HEK293 (cell line): ENCODE measurements at regions not wholly inside any gene's neighbourhood (a gene's known extent, or its start where the extent isn't known, plus 50 kb on each side); places are given as distances from the start of the nearest gene placed in this dataset.

Experiments
- CTCF ChIA-PET: fragments of 350-600 bp; formaldehyde crosslinking; extraction: SDS; loops from one replicate; lab custom pipeline; 2021; ENCODE audit warnings: antibody characterized with exemption; lab: Yijun Ruan, JAX
- POLR2A ChIA-PET: fragments of 300-600 bp; formaldehyde crosslinking; extraction: SDS; loops from one replicate; lab custom pipeline; 2020; ENCODE audit warnings: antibody characterized with exemption, inconsistent platforms; lab: Yijun Ruan, JAX
- H3K27ac ChIP-seq: fragments of 200-500 bp; sonication (Bioruptor generic); 2 replicates; pipeline ENCODE4 v1.5.1; 2014; ENCODE audit warnings: low read depth, low read length, control low read depth, inconsistent platforms; ENCODE audit errors: extremely low read depth
- H3K36me3 ChIP-seq, 2 experiments: fragments of 200-500 bp in 1 of 2; sonication (Bioruptor generic) in 1 of 2; 1 replicate in 1 of 2; 2 replicates in 1 of 2; pipeline ENCODE4 v1.5.1; 2014 to 2017; ENCODE audit warnings: inconsistent platforms in 2 of 2, low read length in 2 of 2; ENCODE audit not compliant: control insufficient read depth in 2 of 2, insufficient read depth in 1 of 2
- H3K4me1 ChIP-seq: fragments of 200-500 bp; sonication (Bioruptor generic); 2 replicates; pipeline ENCODE4 v1.5.1; 2014; ENCODE audit warnings: mild to moderate bottlenecking, low read length, inconsistent platforms; ENCODE audit not compliant: control insufficient read depth, insufficient read depth
- H3K4me3 ChIP-seq: 2 replicates; pipeline ENCODE4 v1.5.1; 2011; ENCODE audit warnings: low read depth, mild to moderate bottlenecking, control low read depth, low read length, moderate library complexity
- H3K9me3 ChIP-seq: fragments of 200-500 bp; sonication (Bioruptor generic); 2 replicates; pipeline ENCODE4 v1.5.1; 2014; ENCODE audit warnings: low read depth, low read length, inconsistent platforms; ENCODE audit not compliant: control insufficient read depth, insufficient read depth
- BCL6B ChIP-seq: fragments of 450-650 bp; formaldehyde crosslinking; IDR thresholded peaks from 2 replicates; pipeline ENCODE4 v1.5.1; 2017; ENCODE audit warnings: missing biosample characterization, missing genetic modification characterization
- KLF10 ChIP-seq: fragments of 450-650 bp; IDR thresholded peaks from 2 replicates; pipeline ENCODE4 v1.5.1; 2018; ENCODE audit warnings: missing biosample characterization, mild to moderate bottlenecking, missing genetic modification characterization
- MEIS1 ChIP-seq: sonication (generic); formaldehyde crosslinking; IDR thresholded peaks from 2 replicates; pipeline ENCODE4 v1.8.1; 2022; ENCODE audit warnings: missing genetic modification reagents, mild to moderate bottlenecking, borderline replicate concordance
- REPIN1 ChIP-seq: fragments of 450-650 bp; formaldehyde crosslinking; IDR thresholded peaks from 2 replicates; pipeline ENCODE4 v1.5.1; 2017; ENCODE audit warnings: missing biosample characterization, missing genetic modification characterization, low read depth
- SETDB1 ChIP-seq: IDR thresholded peaks from one replicate; pipeline ENCODE4 v1.6.1; 2017; ENCODE audit warnings: mild to moderate bottlenecking, low read length, moderate library complexity, mixed read lengths; ENCODE audit not compliant: insufficient read length
- TCF7L2 ChIP-seq: IDR thresholded peaks from 2 replicates; pipeline ENCODE4 v1.6.1; 2011; ENCODE audit warnings: low read depth, mild to moderate bottlenecking, inconsistent platforms, low read length, moderate library complexity, borderline replicate concordance
- TRIM28 ChIP-seq: IDR thresholded peaks from 2 replicates; pipeline ENCODE4 v1.6.1; 2011; ENCODE audit warnings: low read length, control low read depth, borderline replicate concordance
- ZBTB10 ChIP-seq: fragments of 450-650 bp; formaldehyde crosslinking; IDR thresholded peaks from 2 replicates; pipeline ENCODE4 v1.5.1; 2016; ENCODE audit warnings: missing biosample characterization, missing genetic modification characterization
- ZBTB7A ChIP-seq: fragments of 450-650 bp; formaldehyde crosslinking; IDR thresholded peaks from 2 replicates; pipeline ENCODE4 v1.5.1; 2016; ENCODE audit warnings: low read depth, missing biosample characterization, missing genetic modification characterization
- ZIC2 ChIP-seq: fragments of 450-650 bp; formaldehyde crosslinking; IDR thresholded peaks from 2 replicates; pipeline ENCODE4 v1.5.1; 2016; ENCODE audit warnings: missing biosample characterization, missing genetic modification characterization
- ZNF26 ChIP-seq: fragments of 450-650 bp; formaldehyde crosslinking; IDR thresholded peaks from 2 replicates; pipeline ENCODE4 v1.5.1; 2016; ENCODE audit warnings: missing biosample characterization, missing genetic modification characterization
- ZNF324 ChIP-seq: fragments of 450-650 bp; formaldehyde crosslinking; IDR thresholded peaks from 2 replicates; pipeline ENCODE4 v1.5.1; 2016; ENCODE audit warnings: missing biosample characterization, missing genetic modification characterization
- ZNF473 ChIP-seq: fragments of 450-650 bp; formaldehyde crosslinking; IDR thresholded peaks from 2 replicates; pipeline ENCODE4 v1.5.1; 2017; ENCODE audit warnings: missing biosample characterization, missing genetic modification characterization
- ZNF488 ChIP-seq: fragments of 450-650 bp; formaldehyde crosslinking; IDR thresholded peaks from 2 replicates; pipeline ENCODE4 v1.5.1; 2016; ENCODE audit warnings: missing biosample characterization, missing genetic modification characterization
- ZNF561 ChIP-seq: fragments of 450-650 bp; IDR thresholded peaks from 2 replicates; pipeline ENCODE4 v1.5.1; 2018; ENCODE audit warnings: missing biosample characterization, missing genetic modification characterization, borderline replicate concordance
- ZNF670 ChIP-seq: fragments of 450-650 bp; formaldehyde crosslinking; IDR thresholded peaks from 2 replicates; pipeline ENCODE4 v1.5.1; 2016; ENCODE audit warnings: missing biosample characterization, missing genetic modification characterization, low read depth
- ZSCAN30 ChIP-seq: fragments of 450-650 bp; IDR thresholded peaks from 2 replicates; pipeline ENCODE4 v1.5.1; 2018; ENCODE audit warnings: missing biosample characterization, mild to moderate bottlenecking, missing genetic modification characterization, moderate library complexity
- TF ChIP-seq, protein P1 (sequence below): fragments of 450-650 bp; formaldehyde crosslinking; conservative IDR thresholded peaks from 2 replicates; pipeline ENCODE4 v1.5.1; 2016; ENCODE audit warnings: low read depth, missing biosample characterization, missing genetic modification characterization

DNA sequence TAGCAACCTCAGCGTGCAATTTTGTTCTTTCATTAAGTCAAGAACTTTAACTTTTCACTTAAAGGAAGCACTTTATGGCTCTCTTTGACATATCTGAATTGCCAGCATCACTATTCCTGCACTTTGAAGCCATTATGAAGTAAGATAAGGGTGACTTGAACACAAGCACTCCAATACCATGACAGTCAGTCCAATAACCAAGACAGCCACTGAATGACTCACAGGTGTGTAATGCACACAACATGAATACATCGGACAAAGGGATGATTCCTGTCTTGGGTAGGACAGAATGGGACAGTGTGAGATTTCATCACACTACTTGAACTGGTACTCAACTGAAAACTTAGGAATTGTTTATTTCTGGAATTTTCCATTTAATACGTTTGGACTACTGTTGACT lies 233.7 kb upstream of the IPO5 start (continued):
- TF ChIP-seq ZNF488 (tag by site-specific recombination) (no peak), ZNF26 (tag by site-specific recombination) (no peak), KLF10 (no peak), ZNF561 (no peak), TRIM28 (no peak), ZSCAN30 (tag by site-specific recombination) (no peak)

GRCh38 chr13:97720896-97721295 lies 232.6 kb upstream of the IPO5 start:
- POLR2A ChIA-PET: no interaction called here

More at GRCh38 chr13:97720896-97721295, 232.6 kb upstream of the IPO5 start:
- Histone ChIP-seq H3K27ac (no peak overlapping the region), H3K9me3 (no peaks in the 10 kb centered on the region), H3K4me3 (no peak overlapping the region), H3K36me3 (no peaks in the 10 kb centered on the region), H3K4me1 (no peaks in the 10 kb centered on the region)
- CTCF ChIA-PET: interaction anchor here (0.6 kb wide), 1 partner anchor 262 kb away, joined by 4 read pairs; no protein-coding TSS in a partner anchor
- TF ChIP-seq SETDB1 (no peak), MEIS1 (CRISPR knock-in tag) (no peak), ZNF324 (tag by site-specific recombination) (no peak), TCF7L2 (no peak), ZNF670 (tag by site-specific recombination) (no peak), REPIN1 (tag by site-specific recombination) (no peak), ZBTB10 (tag by site-specific recombination) (no peak), ZIC2 (tag by site-specific recombination) (no peak), ZNF473 (tag by site-specific recombination) (no peak), BCL6B (tag by site-specific recombination) (no peak), ZBTB7A (tag by site-specific recombination) (no peak)
- TF ChIP-seq, protein P1, sequence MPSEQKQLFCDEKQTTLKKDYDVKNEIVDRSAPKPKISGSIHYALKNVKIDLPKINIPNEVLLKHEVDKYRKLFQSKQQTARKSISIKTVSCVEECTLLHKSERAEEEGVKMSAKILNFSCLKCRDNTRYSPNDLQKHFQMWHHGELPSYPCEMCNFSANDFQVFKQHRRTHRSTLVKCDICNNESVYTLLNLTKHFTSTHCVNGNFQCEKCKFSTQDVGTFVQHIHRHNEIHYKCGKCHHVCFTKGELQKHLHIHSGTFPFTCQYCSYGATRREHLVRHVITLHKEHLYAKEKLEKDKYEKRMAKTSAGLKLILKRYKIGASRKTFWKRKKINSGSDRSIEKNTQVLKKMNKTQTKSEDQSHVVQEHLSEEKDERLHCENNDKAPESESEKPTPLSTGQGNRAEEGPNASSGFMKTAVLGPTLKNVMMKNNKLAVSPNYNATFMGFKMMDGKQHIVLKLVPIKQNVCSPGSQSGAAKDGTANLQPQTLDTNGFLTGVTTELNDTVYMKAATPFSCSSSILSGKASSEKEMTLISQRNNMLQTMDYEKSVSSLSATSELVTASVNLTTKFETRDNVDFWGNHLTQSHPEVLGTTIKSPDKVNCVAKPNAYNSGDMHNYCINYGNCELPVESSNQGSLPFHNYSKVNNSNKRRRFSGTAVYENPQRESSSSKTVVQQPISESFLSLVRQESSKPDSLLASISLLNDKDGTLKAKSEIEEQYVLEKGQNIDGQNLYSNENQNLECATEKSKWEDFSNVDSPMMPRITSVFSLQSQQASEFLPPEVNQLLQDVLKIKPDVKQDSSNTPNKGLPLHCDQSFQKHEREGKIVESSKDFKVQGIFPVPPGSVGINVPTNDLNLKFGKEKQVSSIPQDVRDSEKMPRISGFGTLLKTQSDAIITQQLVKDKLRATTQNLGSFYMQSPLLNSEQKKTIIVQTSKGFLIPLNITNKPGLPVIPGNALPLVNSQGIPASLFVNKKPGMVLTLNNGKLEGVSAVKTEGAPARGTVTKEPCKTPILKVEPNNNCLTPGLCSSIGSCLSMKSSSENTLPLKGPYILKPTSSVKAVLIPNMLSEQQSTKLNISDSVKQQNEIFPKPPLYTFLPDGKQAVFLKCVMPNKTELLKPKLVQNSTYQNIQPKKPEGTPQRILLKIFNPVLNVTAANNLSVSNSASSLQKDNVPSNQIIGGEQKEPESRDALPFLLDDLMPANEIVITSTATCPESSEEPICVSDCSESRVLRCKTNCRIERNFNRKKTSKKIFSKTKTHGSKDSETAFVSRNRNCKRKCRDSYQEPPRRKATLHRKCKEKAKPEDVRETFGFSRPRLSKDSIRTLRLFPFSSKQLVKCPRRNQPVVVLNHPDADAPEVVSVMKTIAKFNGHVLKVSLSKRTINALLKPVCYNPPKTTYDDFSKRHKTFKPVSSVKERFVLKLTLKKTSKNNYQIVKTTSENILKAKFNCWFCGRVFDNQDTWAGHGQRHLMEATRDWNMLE (tag by site-specific recombination): no peak
- TF ChIP-seq, all 188 proteins: peak for 0
